Loucy (cell line): ENCODE measurements at regions not wholly inside any gene's neighbourhood (a gene's known extent, or its start where the extent isn't known, plus 50 kb on each side); places are given as distances from the start of the nearest gene placed in this dataset.

ENCODE experiments used
- H2AFZ ChIP-seq: fragments of 200-600 bp; sonication (generic); 2 replicates; pipeline ENCODE4 v1.6.0; 2016; ENCODE audit warnings: antibody characterized with exemption, mild to moderate bottlenecking, low read length, moderate library complexity
- H3F3A ChIP-seq: fragments of 200-600 bp; 2 replicates; pipeline ENCODE4 v1.6.0; 2016; ENCODE audit warnings: antibody characterized with exemption, low read depth, mild to moderate bottlenecking
- H3K27me3 ChIP-seq: fragments of 200-600 bp; sonication (generic); 2 replicates; pipeline ENCODE4 v1.6.1; 2014; ENCODE audit warnings: low read length, mild to moderate bottlenecking; ENCODE audit not compliant: insufficient read depth, poor library complexity, severe bottlenecking
- H3K36me3 ChIP-seq: fragments of 200-600 bp; sonication (generic); 2 replicates; pipeline ENCODE4 v1.6.1; 2016; ENCODE audit warnings: low read length; ENCODE audit not compliant: insufficient read depth
- H3K4me1 ChIP-seq: fragments of 200-600 bp; sonication (generic); 2 replicates; pipeline ENCODE4 v1.5.1; 2014; ENCODE audit warnings: low read length, mild to moderate bottlenecking; ENCODE audit not compliant: insufficient read depth, poor library complexity, severe bottlenecking
- H3K4me2 ChIP-seq: fragments of 200-600 bp; sonication (generic); 2 replicates; pipeline ENCODE4 v1.6.0; 2014; ENCODE audit warnings: antibody characterized with exemption, low read length, low read depth, mild to moderate bottlenecking; ENCODE audit not compliant: poor library complexity, severe bottlenecking
- H3K4me3 ChIP-seq: fragments of 200-600 bp; sonication (generic); 2 replicates; pipeline ENCODE4 v1.5.1; 2014; ENCODE audit warnings: low read length, mild to moderate bottlenecking, mixed read lengths; ENCODE audit not compliant: poor library complexity, severe bottlenecking
- H3K79me2 ChIP-seq: fragments of 200-600 bp; sonication (generic); 2 replicates; pipeline ENCODE4 v1.6.1; 2014; ENCODE audit warnings: low read length; ENCODE audit not compliant: insufficient read depth
- H3K9ac ChIP-seq: fragments of 200-600 bp; sonication (generic); 2 replicates; pipeline ENCODE4 v1.6.0; 2014; ENCODE audit warnings: mild to moderate bottlenecking, low read depth, low read length, moderate library complexity; ENCODE audit not compliant: poor library complexity, severe bottlenecking
- H3K9me2 ChIP-seq: fragments of 200-600 bp; sonication (generic); replicated peaks from 2 replicates; pipeline ENCODE4 v1.6.1; 2016; ENCODE audit warnings: low read depth, low read length, mixed read lengths
- H3K9me3 ChIP-seq: fragments of 200-600 bp; sonication (generic); 2 replicates; pipeline ENCODE4 v1.6.1; 2014; ENCODE audit warnings: mild to moderate bottlenecking, antibody characterized with exemption, low read length, low read depth; ENCODE audit not compliant: insufficient read depth
- H4K20me1 ChIP-seq: fragments of 200-600 bp; sonication (generic); 2 replicates; pipeline ENCODE4 v1.6.0; 2014; ENCODE audit warnings: antibody characterized with exemption, low read length, mild to moderate bottlenecking; ENCODE audit not compliant: insufficient read depth, poor library complexity, severe bottlenecking
- EZH2phosphoT487 ChIP-seq: fragments of 200-600 bp; IDR thresholded peaks from 2 replicates; pipeline ENCODE4 v1.6.1; 2018; ENCODE audit warnings: antibody characterized with exemption, mild to moderate bottlenecking, moderate library complexity, borderline replicate concordance
- TF ChIP-seq, protein P1 (sequence below): fragments of 200-600 bp; sonication (generic); conservative IDR thresholded peaks from 2 replicates; pipeline ENCODE4 v1.5.1; 2014; ENCODE audit warnings: mild to moderate bottlenecking, antibody characterized with exemption, low read length

DNA sequence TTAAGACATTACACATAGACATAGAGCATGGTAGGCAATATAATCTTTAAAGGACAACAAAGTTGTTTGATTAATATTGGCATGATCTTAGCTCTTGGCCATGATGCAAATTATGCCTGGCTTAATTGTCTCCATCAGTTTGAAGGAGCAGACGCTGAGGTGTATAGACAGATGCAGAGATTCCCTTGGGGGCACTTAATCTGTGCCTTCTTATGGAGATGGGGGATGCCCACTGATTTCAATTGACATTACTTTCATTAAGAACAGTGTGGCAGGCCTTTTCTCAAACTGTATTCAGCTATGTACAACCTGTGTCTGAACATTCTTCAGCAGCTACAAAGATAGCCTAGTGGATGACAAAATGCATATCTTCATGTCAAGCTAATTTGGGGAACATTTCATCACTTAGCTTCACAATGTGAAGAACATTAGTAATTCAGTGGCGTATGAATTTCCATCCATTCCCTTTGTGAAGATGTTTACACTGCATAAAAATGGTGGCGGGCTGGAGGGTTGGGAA lies 85.3 kb upstream of the MYCBP2 start:
- H3F3A ChIP-seq: no peaks in the 10 kb centered on the region
- no peak overlapping the region for H3K4me3 ChIP-seq
- no peaks in the 10 kb centered on the region for H3K9me3 ChIP-seq
- TF ChIP-seq EZH2phosphoT487: no peak
- TF ChIP-seq, protein P1, sequence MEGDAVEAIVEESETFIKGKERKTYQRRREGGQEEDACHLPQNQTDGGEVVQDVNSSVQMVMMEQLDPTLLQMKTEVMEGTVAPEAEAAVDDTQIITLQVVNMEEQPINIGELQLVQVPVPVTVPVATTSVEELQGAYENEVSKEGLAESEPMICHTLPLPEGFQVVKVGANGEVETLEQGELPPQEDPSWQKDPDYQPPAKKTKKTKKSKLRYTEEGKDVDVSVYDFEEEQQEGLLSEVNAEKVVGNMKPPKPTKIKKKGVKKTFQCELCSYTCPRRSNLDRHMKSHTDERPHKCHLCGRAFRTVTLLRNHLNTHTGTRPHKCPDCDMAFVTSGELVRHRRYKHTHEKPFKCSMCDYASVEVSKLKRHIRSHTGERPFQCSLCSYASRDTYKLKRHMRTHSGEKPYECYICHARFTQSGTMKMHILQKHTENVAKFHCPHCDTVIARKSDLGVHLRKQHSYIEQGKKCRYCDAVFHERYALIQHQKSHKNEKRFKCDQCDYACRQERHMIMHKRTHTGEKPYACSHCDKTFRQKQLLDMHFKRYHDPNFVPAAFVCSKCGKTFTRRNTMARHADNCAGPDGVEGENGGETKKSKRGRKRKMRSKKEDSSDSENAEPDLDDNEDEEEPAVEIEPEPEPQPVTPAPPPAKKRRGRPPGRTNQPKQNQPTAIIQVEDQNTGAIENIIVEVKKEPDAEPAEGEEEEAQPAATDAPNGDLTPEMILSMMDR: no peak
- no peaks in the 10 kb centered on the region for H3K27me3 ChIP-seq
- H3K9ac ChIP-seq: no peak overlapping the region
- H3K79me2 ChIP-seq: no peaks in the 10 kb centered on the region
- no peaks in the 10 kb centered on the region for H4K20me1 ChIP-seq
- no peaks in the 10 kb centered on the region for H3K36me3 ChIP-seq
- H2AFZ ChIP-seq: no peak overlapping the region
- no peaks in the 10 kb centered on the region for H3K9me2 ChIP-seq
- no peak overlapping the region for H3K4me2 ChIP-seq
- no peaks in the 10 kb centered on the region for H3K4me1 ChIP-seq

DNA sequence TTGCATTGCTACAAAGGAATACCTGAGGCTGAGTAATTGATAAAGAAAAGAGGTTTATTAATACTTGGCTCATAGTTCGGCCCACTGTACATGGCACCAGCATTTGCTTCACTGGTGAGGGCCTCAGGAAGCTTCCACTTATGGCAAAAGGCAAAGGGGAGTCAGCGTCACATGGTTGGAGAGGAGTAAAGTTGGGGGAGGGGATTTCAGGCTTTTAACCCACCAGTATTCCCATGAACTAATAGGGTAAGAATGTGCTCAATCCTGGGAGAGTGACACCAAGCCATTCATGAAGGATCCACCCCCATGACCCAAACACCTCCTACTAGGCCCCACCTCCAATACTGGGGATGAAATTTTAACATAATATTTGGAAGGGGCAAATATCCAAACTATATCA lies 82.5 kb upstream of the MYCBP2 start:
- Histone ChIP-seq H3K27me3 (no peaks in the 10 kb centered on the region), H3K9ac (no peak overlapping the region), H3K4me2 (no peak overlapping the region), H3F3A (no peaks in the 10 kb centered on the region), H3K9me2 (no peaks in the 10 kb centered on the region), H3K4me1 (no peaks in the 10 kb centered on the region), H2AFZ (no peak overlapping the region), H3K4me3 (no peak overlapping the region), H4K20me1 (no peaks in the 10 kb centered on the region), H3K36me3 (no peaks in the 10 kb centered on the region), H3K79me2 (no peaks in the 10 kb centered on the region), H3K9me3 (no peaks in the 10 kb centered on the region)
- TF ChIP-seq, protein P1: no peak
- TF ChIP-seq EZH2phosphoT487: no peak

DNA sequence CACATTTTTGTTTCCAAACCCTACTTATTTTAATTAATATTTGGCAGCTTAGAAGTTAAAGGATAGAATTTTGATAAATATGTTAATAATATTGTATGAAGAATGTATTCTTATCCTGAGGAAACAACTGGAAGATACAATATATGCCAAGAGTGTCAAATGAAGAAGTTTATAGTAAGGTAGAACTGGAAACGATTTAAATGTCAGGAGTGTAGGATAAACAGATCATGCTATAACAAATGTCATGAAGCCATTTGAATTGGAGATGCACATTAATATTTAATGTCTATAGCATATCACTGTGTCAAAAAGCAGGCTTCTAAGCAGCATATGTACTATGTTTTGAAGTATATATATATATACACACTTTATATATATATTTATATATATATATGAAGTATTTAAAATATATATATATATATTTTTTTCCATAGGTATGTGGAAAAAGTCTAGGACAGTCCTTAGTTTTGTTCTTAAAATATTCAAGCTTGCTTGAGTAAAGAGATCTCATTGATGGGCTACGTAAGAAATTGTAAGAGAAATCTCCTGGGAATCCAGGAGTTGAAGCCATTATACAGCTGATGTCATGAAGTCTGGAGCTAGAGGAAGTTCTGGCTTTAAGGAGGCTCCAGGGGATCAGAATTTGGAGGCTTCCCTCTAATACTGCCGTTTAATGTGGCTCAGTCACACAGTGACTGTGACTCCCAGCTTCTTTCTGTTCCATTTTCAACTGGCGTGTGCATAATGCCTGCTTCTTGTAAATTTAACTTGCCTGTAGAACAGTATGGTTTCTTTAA lies 79.9 kb upstream of the MYCBP2 start:
- no peak overlapping the region for H2AFZ ChIP-seq

More for the DNA sequence above, 79.9 kb upstream of the MYCBP2 start:
- no peaks in the 10 kb centered on the region for H3K36me3 ChIP-seq
- H4K20me1 ChIP-seq: no peaks in the 10 kb centered on the region
- no peaks in the 10 kb centered on the region for H3K9me3 ChIP-seq
- H3F3A ChIP-seq: no peaks in the 10 kb centered on the region
- H3K4me3 ChIP-seq: no peak overlapping the region
- no peaks in the 10 kb centered on the region for H3K79me2 ChIP-seq
- no peaks in the 10 kb centered on the region for H3K9me2 ChIP-seq
- H3K27me3 ChIP-seq: no peaks in the 10 kb centered on the region
- no peak overlapping the region for H3K9ac ChIP-seq
- H3K4me2 ChIP-seq: no peak overlapping the region
- H3K4me1 ChIP-seq: no peaks in the 10 kb centered on the region
- no peak for TF ChIP-seq EZH2phosphoT487
- TF ChIP-seq, protein P1: no peak
